Loucy (cell line): ENCODE measurements at regions not wholly inside any gene's neighbourhood (a gene's known extent, or its start where the extent isn't known, plus 50 kb on each side); places are given as distances from the start of the nearest gene placed in this dataset.

ENCODE experiments used
- H2AFZ ChIP-seq: fragments of 200-600 bp; sonication (generic); 2 replicates; pipeline ENCODE4 v1.6.0; 2016; ENCODE audit warnings: antibody characterized with exemption, mild to moderate bottlenecking, low read length, moderate library complexity
- H3F3A ChIP-seq: fragments of 200-600 bp; 2 replicates; pipeline ENCODE4 v1.6.0; 2016; ENCODE audit warnings: antibody characterized with exemption, low read depth, mild to moderate bottlenecking
- H3K27me3 ChIP-seq: fragments of 200-600 bp; sonication (generic); 2 replicates; pipeline ENCODE4 v1.6.1; 2014; ENCODE audit warnings: low read length, mild to moderate bottlenecking; ENCODE audit not compliant: insufficient read depth, poor library complexity, severe bottlenecking
- H3K36me3 ChIP-seq: fragments of 200-600 bp; sonication (generic); 2 replicates; pipeline ENCODE4 v1.6.1; 2016; ENCODE audit warnings: low read length; ENCODE audit not compliant: insufficient read depth
- H3K4me1 ChIP-seq: fragments of 200-600 bp; sonication (generic); 2 replicates; pipeline ENCODE4 v1.5.1; 2014; ENCODE audit warnings: low read length, mild to moderate bottlenecking; ENCODE audit not compliant: insufficient read depth, poor library complexity, severe bottlenecking
- H3K4me2 ChIP-seq: fragments of 200-600 bp; sonication (generic); 2 replicates; pipeline ENCODE4 v1.6.0; 2014; ENCODE audit warnings: antibody characterized with exemption, low read length, low read depth, mild to moderate bottlenecking; ENCODE audit not compliant: poor library complexity, severe bottlenecking
- H3K4me3 ChIP-seq: fragments of 200-600 bp; sonication (generic); 2 replicates; pipeline ENCODE4 v1.5.1; 2014; ENCODE audit warnings: low read length, mild to moderate bottlenecking, mixed read lengths; ENCODE audit not compliant: poor library complexity, severe bottlenecking
- H3K79me2 ChIP-seq: fragments of 200-600 bp; sonication (generic); 2 replicates; pipeline ENCODE4 v1.6.1; 2014; ENCODE audit warnings: low read length; ENCODE audit not compliant: insufficient read depth
- H3K9ac ChIP-seq: fragments of 200-600 bp; sonication (generic); 2 replicates; pipeline ENCODE4 v1.6.0; 2014; ENCODE audit warnings: mild to moderate bottlenecking, low read depth, low read length, moderate library complexity; ENCODE audit not compliant: poor library complexity, severe bottlenecking
- H3K9me2 ChIP-seq: fragments of 200-600 bp; sonication (generic); replicated peaks from 2 replicates; pipeline ENCODE4 v1.6.1; 2016; ENCODE audit warnings: low read depth, low read length, mixed read lengths
- H3K9me3 ChIP-seq: fragments of 200-600 bp; sonication (generic); 2 replicates; pipeline ENCODE4 v1.6.1; 2014; ENCODE audit warnings: mild to moderate bottlenecking, antibody characterized with exemption, low read length, low read depth; ENCODE audit not compliant: insufficient read depth
- H4K20me1 ChIP-seq: fragments of 200-600 bp; sonication (generic); 2 replicates; pipeline ENCODE4 v1.6.0; 2014; ENCODE audit warnings: antibody characterized with exemption, low read length, mild to moderate bottlenecking; ENCODE audit not compliant: insufficient read depth, poor library complexity, severe bottlenecking
- CTCF ChIP-seq: fragments of 200-600 bp; sonication (generic); conservative IDR thresholded peaks from 2 replicates; pipeline ENCODE4 v1.5.1; 2014; ENCODE audit warnings: mild to moderate bottlenecking, antibody characterized with exemption, low read length
- EZH2phosphoT487 ChIP-seq: fragments of 200-600 bp; IDR thresholded peaks from 2 replicates; pipeline ENCODE4 v1.6.1; 2018; ENCODE audit warnings: antibody characterized with exemption, mild to moderate bottlenecking, moderate library complexity, borderline replicate concordance

- Histone ChIP-seq H3F3A (no peaks in the 10 kb centered on the region), H3K36me3 (no peaks in the 10 kb centered on the region), H3K4me1 (no peaks in the 10 kb centered on the region), H3K79me2 (no peaks in the 10 kb centered on the region), H3K9ac (no peak overlapping the region), H3K9me3 (no peaks in the 10 kb centered on the region), H3K9me2 (no peaks in the 10 kb centered on the region), H3K4me2 (no peak overlapping the region), H3K4me3 (no peak overlapping the region), H4K20me1 (no peaks in the 10 kb centered on the region), H3K27me3 (no peaks in the 10 kb centered on the region), H2AFZ (no peak overlapping the region)
- no peak for TF ChIP-seq CTCF
- no peak for TF ChIP-seq EZH2phosphoT487
Measured at GRCh38 chr12:13631873-13632272, 349.5 kb downstream of the GRIN2B start.

GRCh38 chr12:13630354-13630753 lies 351.0 kb downstream of the GRIN2B start:
- Histone ChIP-seq H3K9ac (no peak overlapping the region), H2AFZ (no peak overlapping the region), H4K20me1 (no peaks in the 10 kb centered on the region), H3K4me3 (no peak overlapping the region), H3K79me2 (no peaks in the 10 kb centered on the region), H3K9me3 (no peaks in the 10 kb centered on the region), H3K9me2 (no peaks in the 10 kb centered on the region), H3K36me3 (no peaks in the 10 kb centered on the region), H3F3A (no peaks in the 10 kb centered on the region), H3K4me1 (no peaks in the 10 kb centered on the region), H3K27me3 (no peaks in the 10 kb centered on the region), H3K4me2 (no peak overlapping the region)
- TF ChIP-seq EZH2phosphoT487 (no peak), CTCF (no peak)

GRCh38 chr12:13628067-13628466 lies 353.3 kb downstream of the GRIN2B start:
- H3K9ac ChIP-seq: no peak overlapping the region
- no peaks in the 10 kb centered on the region for H3K36me3 ChIP-seq
- no peak overlapping the region for H3K4me3 ChIP-seq
- no peaks in the 10 kb centered on the region for H3F3A ChIP-seq
- H2AFZ ChIP-seq: no peak overlapping the region
- H3K4me1 ChIP-seq: no peaks in the 10 kb centered on the region
- no peaks in the 10 kb centered on the region for H3K9me3 ChIP-seq
- H3K4me2 ChIP-seq: no peak overlapping the region
- H4K20me1 ChIP-seq: no peaks in the 10 kb centered on the region
- no peaks in the 10 kb centered on the region for H3K79me2 ChIP-seq
- TF ChIP-seq EZH2phosphoT487: no peak
- TF ChIP-seq CTCF: no peak
- no peaks in the 10 kb centered on the region for H3K9me2 ChIP-seq
- H3K27me3 ChIP-seq: no peaks in the 10 kb centered on the region
